LNCAP (cell line): ENCODE measurements at regions not wholly inside any gene's neighbourhood (a gene's known extent, or its start where the extent isn't known, plus 50 kb on each side); places are given as distances from the start of the nearest gene placed in this dataset.

Experiments
- CTCF ChIP-seq: fragments of 450-650 bp; IDR thresholded peaks from 2 replicates; pipeline ENCODE4 v1.5.1; 2017; ENCODE audit warnings: mild to moderate bottlenecking

GRCh38 chr7:118517275-118517674 is 292.8 kb downstream of the ANKRD7 start:
- TF ChIP-seq CTCF: no peak

- TF ChIP-seq CTCF: no peak
These were observed 300.5 kb downstream of the ANKRD7 start for GRCh38 chr7:118525020-118525419.

DNA sequence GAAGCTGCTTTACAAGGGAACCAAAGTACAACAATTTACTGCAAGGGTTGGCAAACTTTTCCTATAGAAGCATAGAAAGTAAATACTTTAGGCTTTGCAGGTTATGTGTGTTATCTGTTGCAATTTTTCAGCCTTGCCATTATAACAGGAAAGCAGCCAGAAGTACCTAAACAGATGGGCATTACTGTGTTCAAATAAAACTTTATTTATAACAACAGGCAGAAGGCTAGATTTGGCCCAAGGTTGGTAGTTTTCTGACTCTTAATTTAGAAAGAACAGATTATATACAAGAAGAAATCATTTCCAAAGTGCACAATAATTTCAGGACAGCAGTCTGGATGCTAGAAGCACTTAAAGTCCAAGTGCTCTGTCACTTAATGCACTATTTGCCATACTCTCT is 307.1 kb downstream of the ANKRD7 start:
- no peak for TF ChIP-seq CTCF

DNA sequence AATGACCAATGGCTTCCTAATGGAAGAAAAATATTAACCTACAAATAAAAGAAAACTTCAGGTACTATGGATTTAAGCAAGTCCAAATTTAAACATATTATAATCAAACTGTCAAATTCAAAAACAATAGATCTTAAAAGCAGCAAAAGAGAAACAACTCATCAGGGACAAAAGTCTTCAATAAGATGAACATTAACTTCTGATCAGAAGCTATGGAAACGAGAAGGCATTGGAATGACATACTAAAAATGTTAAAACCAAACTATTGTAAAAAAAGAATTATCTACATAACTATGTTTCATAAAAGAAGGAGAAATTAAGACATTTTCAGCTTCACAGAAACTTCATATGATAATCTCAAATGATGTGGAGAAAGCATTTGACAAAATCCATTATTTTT is 334.7 kb downstream of the ANKRD7 start:
- no peak for TF ChIP-seq CTCF

DNA sequence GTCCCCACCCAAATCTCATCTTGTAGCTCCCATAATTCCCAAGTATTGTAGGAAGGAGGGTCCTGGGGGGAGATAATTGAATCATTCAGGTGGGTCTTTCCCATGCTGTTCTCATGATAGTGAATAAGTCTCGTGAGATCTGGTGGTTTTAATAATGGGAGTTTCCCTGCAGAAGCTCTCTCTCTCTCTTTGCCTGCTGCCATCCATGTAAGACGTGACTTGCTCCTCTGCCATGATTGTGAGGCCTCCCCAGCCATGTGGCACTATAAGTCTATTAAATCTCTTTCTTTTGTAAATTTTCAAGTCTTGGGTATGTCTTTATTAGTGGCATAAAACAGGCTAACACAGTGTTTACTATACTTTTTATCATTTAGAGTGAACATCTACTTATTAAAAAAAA is 338.8 kb downstream of the ANKRD7 start:
- no peak for TF ChIP-seq CTCF

- TF ChIP-seq CTCF: no peak
These were observed 348.1 kb downstream of the ANKRD7 start for GRCh38 chr7:118572604-118573003.

DNA sequence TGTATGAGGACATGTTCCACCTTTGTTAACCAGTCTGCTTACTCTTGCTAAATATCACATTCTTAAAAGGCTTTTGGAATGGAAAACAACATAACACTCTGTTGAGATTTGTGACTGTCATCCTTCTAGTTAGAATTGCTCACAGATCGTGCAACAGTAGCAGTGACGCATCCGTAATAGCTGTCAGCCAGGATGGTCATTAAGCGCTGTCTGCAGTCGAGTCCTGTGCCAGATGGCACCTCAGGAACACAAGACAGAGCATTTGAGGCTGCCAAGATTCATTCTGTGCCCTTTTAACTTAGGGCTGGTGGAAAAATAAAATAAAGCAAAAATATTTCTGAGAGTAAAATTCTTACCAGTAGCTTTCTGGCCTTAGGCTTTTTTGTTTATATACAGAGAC is 348.6 kb downstream of the ANKRD7 start:
- no peak for TF ChIP-seq CTCF

DNA sequence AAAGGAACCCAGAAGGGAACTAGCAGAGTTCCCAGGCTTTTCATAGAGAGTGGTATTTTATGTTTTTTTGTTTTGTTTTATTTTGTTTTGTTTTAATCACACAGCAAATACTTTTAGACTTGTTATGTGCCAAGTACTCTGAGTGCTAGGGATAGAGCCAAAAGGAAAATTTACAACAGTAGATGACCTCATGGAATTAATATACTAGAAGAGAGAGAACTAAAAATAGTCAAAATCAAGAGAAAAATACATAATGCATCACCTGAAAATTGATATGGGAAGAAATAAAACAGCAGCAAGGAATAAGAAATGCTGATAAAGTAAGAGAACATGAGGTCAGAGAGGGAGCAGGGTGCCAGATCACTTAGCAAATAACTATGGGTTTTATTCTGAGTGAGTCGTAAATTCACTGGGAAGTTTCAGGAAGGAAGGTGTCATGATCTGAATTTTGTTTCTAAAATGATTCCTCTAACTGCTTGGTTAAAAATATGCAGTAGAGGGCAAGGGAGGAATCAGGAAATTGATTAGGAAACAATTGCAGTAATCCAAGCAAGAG is 351.0 kb downstream of the ANKRD7 start:
- TF ChIP-seq CTCF: no peak
